Heart left ventricle (tissue), 16 donors: ENCODE measurements at regions not wholly inside any gene's neighbourhood (a gene's known extent, or its start where the extent isn't known, plus 50 kb on each side); places are given as distances from the start of the nearest gene placed in this dataset.

ENCODE experiments used
- ATAC-seq, 4 donors: fragments of 200-7000 bp; cut with Tn5 transposase; one replicate each; pipeline ENCODE4 v1.9.1; 2020 to 2022; ENCODE audit warnings: moderate library complexity in 4 of 4, mild to moderate bottlenecking in 3 of 4, moderate number of reproducible peaks in 1 of 4
- DNase-seq, 5 donors: peaks; one replicate each; pipeline ENCODE4 v3.0.0-alpha.2; 2020
- H3K27ac ChIP-seq, 12 donors: fragments of 200-600 bp; sonication (generic) in 4 of 12; one replicate each; pipeline versions ENCODE4 v1.5.0 to v1.8.0; 2016 to 2022; ENCODE audit warnings: mild to moderate bottlenecking in 2 of 12
- H3K27me3 ChIP-seq, 9 donors: fragments of 200-600 bp; sonication (generic) in 2 of 9; one replicate each; pipeline versions ENCODE4 v1.5.1 to v1.8.0; 2016 to 2022; ENCODE audit warnings: mild to moderate bottlenecking in 3 of 9
- H3K36me3 ChIP-seq, 9 donors: fragments of 200-600 bp; sonication (generic) in 2 of 9; one replicate each; pipeline versions ENCODE4 v1.5.0 to v1.8.0; 2018 to 2022; ENCODE audit warnings: mild to moderate bottlenecking in 2 of 9
- H3K4me1 ChIP-seq, 12 donors: fragments of 200-600 bp; sonication (generic) in 4 of 12; one replicate each; pipeline versions ENCODE4 v1.5.0 to v1.8.0; 2016 to 2022; ENCODE audit warnings: mild to moderate bottlenecking in 3 of 12
- H3K4me3 ChIP-seq, 12 donors: fragments of 200-600 bp; sonication (generic) in 4 of 12; one replicate each; pipeline versions ENCODE4 v1.5.0 to v1.8.0; 2017 to 2022; ENCODE audit warnings: mild to moderate bottlenecking in 9 of 12, moderate library complexity in 4 of 12
- H3K9me3 ChIP-seq, 12 donors: fragments of 200-600 bp; sonication (generic) in 4 of 12; one replicate each; pipeline versions ENCODE4 v1.5.0 to v1.8.0; 2016 to 2022; ENCODE audit warnings: mild to moderate bottlenecking in 1 of 12
- POLR2A ChIP-seq, 2 donors: fragments of 450-650 bp; IDR thresholded peaks; one replicate each; pipeline ENCODE4 v1.6.1; 2017; ENCODE audit warnings: antibody characterized with exemption in 2 of 2, mild to moderate bottlenecking in 2 of 2, moderate library complexity in 2 of 2
- WGBS, 4 donors: extraction: QIAGEN DNeasy Blood & Tissue Kit in 2 of 4; methylation state at CpG; one replicate each; pipeline versions ENCODE4 v1.1.5 to v1.1.7; 2013 to 2018; 5-methylcytosine and 5-hydroxymethylcytosine counted together
- intact Hi-C, 10 donors: fragments of 100-400 bp; cut with DNase I; formaldehyde crosslinking; loops; one replicate each; pipeline versions ENCODE4 v1.11.1 to v1.14.2; 2022
- TF ChIP-seq, protein P1 (sequence below), 12 donors: fragments of 200-600 bp; sonication (generic) in 4 of 12; IDR thresholded peaks; one replicate each; pipeline versions ENCODE4 v1.5.0 to v1.8.0; 2018 to 2022; ENCODE audit warnings: antibody characterized with exemption in 12 of 12, mild to moderate bottlenecking in 5 of 12
- donor health status: ischemic (EF 13 %, LVEDD 7.1; RV severe dilation, severe dysfunction).
- donor health status: healthy with polysubstance abuse.
- donor health status: DM: no; HTN: yes; CAD: no.
- donor health status: DM: no; HTN: no; CAD: no.
- donor health status: ischemic (EF 25% LVEDD 6.9; RV normal size, moderate dysfunction).
- donor health status: ischemic (EF 25% LVEDD 5.7; RV mildly dilated, moderate dysfunction).
- donor health status: healthy.
- donor health status: DM: yes; HTN: yes; CAD: no.
- donor health status: ischemic (EF 35%, LVEDD 5.7; RV mildly dilated, moderate dysfunction).
- donor health status: nonischemic (EF 11% LVEDD 7.7; RV severe dilation, severe dysfunction).
- donor health status: DM: yes; HTN: yes; CAD: no.
- donor health status: PGD.
- donor health status: ischemic (EF 29% LVEDD 5.4; RV normal size, mild dysfunction).
- donor health status: nonischemic (EF 23%, LVEDD 6.1; RV moderate dilation, normal function).

DNA sequence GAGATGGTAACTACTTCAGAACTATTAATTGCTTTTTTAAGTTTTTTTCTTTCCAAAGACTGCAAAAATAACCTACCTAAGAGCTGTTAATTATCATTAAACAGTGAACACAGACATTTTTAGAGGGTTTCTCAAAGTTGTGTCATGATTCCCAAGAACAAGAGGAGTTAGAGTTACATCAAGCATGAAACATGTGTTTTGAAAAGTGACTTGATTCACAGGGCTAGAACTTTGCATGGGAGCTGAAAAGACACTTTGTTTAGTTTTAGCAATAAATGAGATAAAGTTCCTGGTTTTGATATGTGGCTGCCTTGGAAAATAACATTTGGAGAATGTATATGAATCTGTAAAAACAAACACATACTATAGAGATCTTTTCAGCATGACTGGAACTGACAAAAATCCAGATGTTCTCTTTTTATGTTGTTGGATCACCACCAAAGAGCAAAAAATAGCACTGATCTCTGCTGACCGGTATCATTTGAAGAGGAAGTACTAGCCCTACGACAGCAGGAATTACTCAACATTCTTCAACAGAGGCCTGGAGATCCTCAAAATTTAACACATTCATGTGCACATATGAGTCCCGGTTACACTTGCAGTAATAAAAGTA lies 173.0 kb upstream of the PCDH18 start:
- peak; percentile 68 to 88 (median 86) for ATAC-seq
- H3K4me1 ChIP-seq: peaks cover 0 to 35% (median 8%) of the 10 kb centered on the region in 12 donors
- peak in 1 of 5 donors; percentile 17 for DNase-seq
- H3K27me3 ChIP-seq: no peaks in the 10 kb centered on the region
- H3K4me3 ChIP-seq: no peak overlapping the region
- H3K27ac ChIP-seq: peak overlapping the region in 10 of 12 donors; percentile 4 to 73 (median 34)
- no peaks in the 10 kb centered on the region for H3K36me3 ChIP-seq
- WGBS, 4 donors: 1 to 4% (median 2%) methylated on average over 3 of the region's 3 CpGs
- intact Hi-C loops: loop anchor here in 3 of 10 donors (2.0 to 10.0 kb wide), 4 partner anchors 26 to 180 kb away; partner anchors contain the start of gene PCDH18 (in 1 of the 3)
- no peak for TF ChIP-seq POLR2A (IDR thresholded peaks at IDR 0.05)
- TF ChIP-seq, protein P1, sequence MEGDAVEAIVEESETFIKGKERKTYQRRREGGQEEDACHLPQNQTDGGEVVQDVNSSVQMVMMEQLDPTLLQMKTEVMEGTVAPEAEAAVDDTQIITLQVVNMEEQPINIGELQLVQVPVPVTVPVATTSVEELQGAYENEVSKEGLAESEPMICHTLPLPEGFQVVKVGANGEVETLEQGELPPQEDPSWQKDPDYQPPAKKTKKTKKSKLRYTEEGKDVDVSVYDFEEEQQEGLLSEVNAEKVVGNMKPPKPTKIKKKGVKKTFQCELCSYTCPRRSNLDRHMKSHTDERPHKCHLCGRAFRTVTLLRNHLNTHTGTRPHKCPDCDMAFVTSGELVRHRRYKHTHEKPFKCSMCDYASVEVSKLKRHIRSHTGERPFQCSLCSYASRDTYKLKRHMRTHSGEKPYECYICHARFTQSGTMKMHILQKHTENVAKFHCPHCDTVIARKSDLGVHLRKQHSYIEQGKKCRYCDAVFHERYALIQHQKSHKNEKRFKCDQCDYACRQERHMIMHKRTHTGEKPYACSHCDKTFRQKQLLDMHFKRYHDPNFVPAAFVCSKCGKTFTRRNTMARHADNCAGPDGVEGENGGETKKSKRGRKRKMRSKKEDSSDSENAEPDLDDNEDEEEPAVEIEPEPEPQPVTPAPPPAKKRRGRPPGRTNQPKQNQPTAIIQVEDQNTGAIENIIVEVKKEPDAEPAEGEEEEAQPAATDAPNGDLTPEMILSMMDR (IDR thresholded peaks at IDR 0.05): no peak
- H3K9me3 ChIP-seq: peaks cover 0 to 9% (median 0%) of the 10 kb centered on the region in 12 donors

DNA sequence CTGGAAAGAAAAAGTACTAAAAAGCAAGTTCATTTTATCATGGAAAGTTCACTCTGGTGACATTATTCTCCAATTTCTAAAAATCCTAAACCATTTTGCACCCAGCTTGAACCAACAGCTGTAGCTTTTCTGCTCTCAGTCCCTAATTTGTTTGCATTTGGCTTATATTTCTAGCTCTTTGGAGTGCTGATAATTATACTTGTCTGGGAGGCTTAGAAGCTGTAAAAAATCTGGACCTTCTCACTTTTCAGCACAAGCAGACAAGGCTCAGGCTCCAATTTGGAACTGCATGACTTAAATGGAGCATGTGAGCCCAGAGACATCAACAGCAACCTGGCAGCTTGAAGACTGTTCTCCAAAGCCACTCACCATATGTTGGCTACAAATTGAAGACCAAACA lies 170.9 kb upstream of the PCDH18 start:
- no peaks in the 10 kb centered on the region for H3K36me3 ChIP-seq
- peaks cover 0 to 9% (median 0%) of the 10 kb centered on the region in 12 donors for H3K9me3 ChIP-seq
- DNase-seq (no peak), ATAC-seq (peak; percentile 34 to 68 (median 47))
- peak overlapping the region in 1 of 12 donors; percentile 33 for H3K27ac ChIP-seq
- TF ChIP-seq, protein P1 (IDR thresholded peaks at IDR 0.05): no peak
- peaks cover 0 to 35% (median 8%) of the 10 kb centered on the region in 12 donors for H3K4me1 ChIP-seq
- H3K4me3 ChIP-seq: no peak overlapping the region
- no peaks in the 10 kb centered on the region for H3K27me3 ChIP-seq
- intact Hi-C loops: loop anchor here in 3 of 10 donors (10.0 kb wide), 3 partner anchors 68 to 178 kb away; partner anchors contain the start of gene PCDH18 (in 1 of the 3)

DNA sequence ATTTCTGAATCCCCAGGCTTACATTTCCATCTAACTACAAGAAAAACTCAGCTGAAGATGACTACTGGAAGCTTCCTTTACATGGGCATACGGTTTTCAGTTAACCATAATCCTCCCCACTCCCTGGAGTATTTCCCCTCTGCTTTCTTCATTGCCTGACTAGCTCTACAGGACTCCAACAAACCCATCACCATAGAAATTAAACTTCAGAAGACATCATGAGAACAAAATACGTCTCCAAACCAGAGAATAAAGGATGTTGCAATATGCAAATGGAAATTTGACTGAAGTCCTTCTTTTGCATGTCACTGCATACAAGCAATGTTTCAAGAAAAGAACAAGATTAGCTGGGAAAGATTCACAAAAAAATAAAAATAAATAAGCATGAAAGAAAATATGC lies 170.2 kb upstream of the PCDH18 start:
- intact Hi-C loops: loop anchor here in 3 of 10 donors (10.0 kb wide), 3 partner anchors 68 to 178 kb away; partner anchors contain the start of gene PCDH18 (in 1 of the 3)
- Histone ChIP-seq H3K4me3 (no peak overlapping the region), H3K27me3 (no peaks in the 10 kb centered on the region), H3K4me1 (peaks cover 0 to 33% (median 8%) of the 10 kb centered on the region in 12 donors), H3K27ac (peak overlapping the region in 1 of 12 donors; percentile 20), H3K36me3 (no peaks in the 10 kb centered on the region), H3K9me3 (peaks cover 0 to 9% (median 0%) of the 10 kb centered on the region in 12 donors)
- WGBS, 4 donors: 56 to 76% (median 63%) methylated on average over 2 of the region's 2 CpGs
- ATAC-seq (no peak), DNase-seq (no peak)
- no peak for TF ChIP-seq POLR2A (IDR thresholded peaks at IDR 0.05)
- TF ChIP-seq, protein P1 (IDR thresholded peaks at IDR 0.05): no peak

DNA sequence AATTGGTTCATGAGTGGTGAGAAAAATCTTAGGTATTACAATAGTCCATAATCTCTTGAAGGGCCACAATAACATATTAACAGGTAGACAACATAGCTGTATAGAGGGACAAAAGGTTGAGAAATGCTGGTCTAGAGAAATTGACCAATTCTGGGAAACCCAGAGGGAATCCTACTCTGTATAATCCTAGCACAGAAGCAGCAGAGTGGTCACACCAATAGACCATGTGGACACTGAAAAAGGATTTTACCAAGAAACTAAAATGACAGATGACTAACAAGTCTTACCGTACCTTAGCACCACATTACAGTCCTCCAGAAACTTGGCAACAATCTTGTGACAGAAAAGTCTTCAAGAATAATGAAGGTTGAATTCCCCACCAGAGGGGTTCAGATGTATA lies 169.1 kb upstream of the PCDH18 start:
- no peak for DNase-seq
- peak overlapping the region in 1 of 12 donors; percentile 34 for H3K27ac ChIP-seq
- no peaks in the 10 kb centered on the region for H3K27me3 ChIP-seq
- H3K4me1 ChIP-seq: peaks cover 0 to 22% (median 8%) of the 10 kb centered on the region in 12 donors
- H3K9me3 ChIP-seq: peaks cover 0 to 9% (median 0%) of the 10 kb centered on the region in 12 donors
- no peak for TF ChIP-seq POLR2A (IDR thresholded peaks at IDR 0.05)
- TF ChIP-seq, protein P1 (IDR thresholded peaks at IDR 0.05): no peak
- intact Hi-C loops: loop anchor here in 3 of 10 donors (10.0 kb wide), 3 partner anchors 67 to 177 kb away; partner anchors contain the start of gene PCDH18 (in 1 of the 3)
- no peak overlapping the region for H3K4me3 ChIP-seq
- H3K36me3 ChIP-seq: no peaks in the 10 kb centered on the region
- 93 to 100% (median 95%) methylated on average over 1 of the region's 1 CpG for WGBS, 4 donors
- ATAC-seq: no peak
